ENCODE measurements at regions not wholly inside any gene's neighbourhood (a gene's known extent, or its start where the extent isn't known, plus 50 kb on each side); places are given as distances from the start of the nearest gene placed in this dataset.

- H3K9ac ChIP-seq (ENCODE audit: insufficient read depth, low read length) = no peak overlapping the region
- H3K4me3 ChIP-seq (replicated peaks in 1 of 4; ENCODE audit: control extremely low read depth in 1 of 4, insufficient read depth in 1 of 4, low read depth in 3 of 4, low read length in 4 of 4) = no peak overlapping the region
- no peaks in the 10 kb centered on the region for H3K9me3 ChIP-seq (ENCODE audit: control insufficient read depth, insufficient read depth, low read depth, low read length)
- no peak for DNase-seq (ENCODE audit: low read depth in 2 of 2)
- no peaks in the 10 kb centered on the region for H3K4me1 ChIP-seq (ENCODE audit: control insufficient read depth, extremely low read depth, insufficient read depth, low read length)
- no peaks in the 10 kb centered on the region for H3K79me2 ChIP-seq (ENCODE audit: control insufficient read depth, insufficient read depth, low read length)
- no peak overlapping the region for H2AFZ ChIP-seq (ENCODE audit: low read length)
- no peaks in the 10 kb centered on the region for H3K27me3 ChIP-seq (ENCODE audit: control insufficient read depth, insufficient read depth, low read length)
- H4K20me1 ChIP-seq (ENCODE audit: control insufficient read depth, extremely low read depth, insufficient read depth, low read length) = no peaks in the 10 kb centered on the region
- H3K4me2 ChIP-seq (ENCODE audit: extremely low read depth, insufficient read depth, low read length) = no peak overlapping the region
- H3K36me3 ChIP-seq (ENCODE audit: control insufficient read depth, insufficient read depth, low read length) = no peaks in the 10 kb centered on the region
- no peak for TF ChIP-seq EZH2 (IDR thresholded peaks at IDR 0.05; ENCODE audit: low read length, missing control alignments)
- no peak for TF ChIP-seq CTCF (conservative IDR thresholded peaks at IDR 0.05 in 1 of 2, IDR thresholded peaks at IDR 0.05 in 1 of 2; ENCODE audit: low read depth in 1 of 2, low read length in 2 of 2)
- H3K27ac ChIP-seq (ENCODE audit: insufficient read depth, low read length) = no peak overlapping the region
Observed at GRCh38 chr16:65223335-65223734, 101.5 kb upstream of the CDH11 start.

DNA sequence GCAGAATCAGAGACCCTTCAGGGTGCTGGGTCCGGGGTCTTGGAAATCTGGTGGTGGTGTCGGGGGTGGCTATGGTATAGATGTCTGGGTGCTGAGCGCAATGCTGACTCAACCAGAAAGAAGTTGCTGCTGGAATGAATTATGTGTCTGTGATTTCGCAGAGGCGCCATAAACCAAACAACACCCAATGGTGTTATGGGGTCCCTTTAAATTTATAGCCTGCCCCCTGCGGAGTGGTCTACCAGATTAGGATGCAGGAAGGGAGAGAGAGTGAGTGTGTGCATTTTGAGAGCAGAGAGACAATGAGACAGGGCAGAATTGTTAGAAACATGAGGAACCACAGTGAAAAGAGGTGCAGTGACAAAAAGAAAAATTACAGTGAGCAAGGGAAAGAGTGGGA is 100.7 kb upstream of the CDH11 start:
- no peak overlapping the region for H3K27ac ChIP-seq (ENCODE audit: insufficient read depth, low read length)
- no peaks in the 10 kb centered on the region for H3K9me3 ChIP-seq (ENCODE audit: control insufficient read depth, insufficient read depth, low read depth, low read length)
- no peak overlapping the region for H3K9ac ChIP-seq (ENCODE audit: insufficient read depth, low read length)
- no peaks in the 10 kb centered on the region for H3K4me1 ChIP-seq (ENCODE audit: control insufficient read depth, extremely low read depth, insufficient read depth, low read length)
- no peak overlapping the region for H3K4me2 ChIP-seq (ENCODE audit: extremely low read depth, insufficient read depth, low read length)
- H3K27me3 ChIP-seq (ENCODE audit: control insufficient read depth, insufficient read depth, low read length) = no peaks in the 10 kb centered on the region
- no peak overlapping the region for H2AFZ ChIP-seq (ENCODE audit: low read length)
- DNase-seq (ENCODE audit: low read depth in 2 of 2) = no peak
- TF ChIP-seq CTCF (conservative IDR thresholded peaks at IDR 0.05 in 1 of 2, IDR thresholded peaks at IDR 0.05 in 1 of 2; ENCODE audit: low read depth in 1 of 2, low read length in 2 of 2) (no peak), EZH2 (IDR thresholded peaks at IDR 0.05; ENCODE audit: low read length, missing control alignments) (no peak)
- H4K20me1 ChIP-seq (ENCODE audit: control insufficient read depth, extremely low read depth, insufficient read depth, low read length) = no peaks in the 10 kb centered on the region
- H3K4me3 ChIP-seq (replicated peaks in 1 of 4; ENCODE audit: control extremely low read depth in 1 of 4, insufficient read depth in 1 of 4, low read depth in 3 of 4, low read length in 4 of 4) = no peak overlapping the region
- no peaks in the 10 kb centered on the region for H3K79me2 ChIP-seq (ENCODE audit: control insufficient read depth, insufficient read depth, low read length)
- no peaks in the 10 kb centered on the region for H3K36me3 ChIP-seq (ENCODE audit: control insufficient read depth, insufficient read depth, low read length)

- Histone ChIP-seq H3K4me2 (ENCODE audit: extremely low read depth, insufficient read depth, low read length) (no peak overlapping the region), H4K20me1 (ENCODE audit: control insufficient read depth, extremely low read depth, insufficient read depth, low read length) (no peaks in the 10 kb centered on the region), H3K27me3 (ENCODE audit: control insufficient read depth, insufficient read depth, low read length) (no peaks in the 10 kb centered on the region), H3K4me3 (replicated peaks in 1 of 4; ENCODE audit: control extremely low read depth in 1 of 4, insufficient read depth in 1 of 4, low read depth in 3 of 4, low read length in 4 of 4) (no peak overlapping the region), H2AFZ (ENCODE audit: low read length) (no peak overlapping the region), H3K9me3 (ENCODE audit: control insufficient read depth, insufficient read depth, low read depth, low read length) (no peaks in the 10 kb centered on the region), H3K79me2 (ENCODE audit: control insufficient read depth, insufficient read depth, low read length) (no peaks in the 10 kb centered on the region), H3K9ac (ENCODE audit: insufficient read depth, low read length) (no peak overlapping the region), H3K36me3 (ENCODE audit: control insufficient read depth, insufficient read depth, low read length) (no peaks in the 10 kb centered on the region), H3K27ac (ENCODE audit: insufficient read depth, low read length) (no peak overlapping the region), H3K4me1 (ENCODE audit: control insufficient read depth, extremely low read depth, insufficient read depth, low read length) (no peaks in the 10 kb centered on the region)
- TF ChIP-seq EZH2 (IDR thresholded peaks at IDR 0.05; ENCODE audit: low read length, missing control alignments) (no peak), CTCF (conservative IDR thresholded peaks at IDR 0.05 in 1 of 2, IDR thresholded peaks at IDR 0.05 in 1 of 2; ENCODE audit: low read depth in 1 of 2, low read length in 2 of 2) (no peak)
- no peak for DNase-seq (ENCODE audit: low read depth in 2 of 2)
Observed at GRCh38 chr16:65222049-65222448, 100.2 kb upstream of the CDH11 start.
